Mucosa of rectum (tissue), 2 donors: ENCODE measurements at regions not wholly inside any gene's neighbourhood (a gene's known extent, or its start where the extent isn't known, plus 50 kb on each side); places are given as distances from the start of the nearest gene placed in this dataset.

Experiments used
- H3K27ac ChIP-seq, 2 donors: one replicate each; pipeline ENCODE4 v1.7.0; 2013; ENCODE audit warnings: inconsistent platforms in 2 of 2, low read depth in 2 of 2, low read length in 2 of 2
- H3K27me3 ChIP-seq, 2 donors: one replicate each; pipeline ENCODE4 v1.7.0; 2013; ENCODE audit warnings: low read length in 2 of 2; ENCODE audit not compliant: control insufficient read depth in 2 of 2, insufficient read depth in 2 of 2
- H3K36me3 ChIP-seq, 2 donors: one replicate each; pipeline ENCODE4 v1.7.0; 2013; ENCODE audit warnings: low read length in 2 of 2; ENCODE audit not compliant: control insufficient read depth in 2 of 2, insufficient read depth in 2 of 2
- H3K4me1 ChIP-seq, 2 donors: one replicate each; pipeline ENCODE4 v1.7.0; 2013; ENCODE audit warnings: low read length in 2 of 2, mild to moderate bottlenecking in 1 of 2; ENCODE audit not compliant: control insufficient read depth in 2 of 2, insufficient read depth in 2 of 2
- H3K4me3 ChIP-seq, 2 donors: one replicate each; pipeline ENCODE4 v1.7.0; 2013; ENCODE audit warnings: low read length in 2 of 2
- H3K9ac ChIP-seq, 2 donors: one replicate each; pipeline ENCODE4 v1.7.0; 2013; ENCODE audit warnings: low read length in 2 of 2, low read depth in 1 of 2, mild to moderate bottlenecking in 1 of 2
- H3K9me3 ChIP-seq, 2 donors: one replicate each; pipeline ENCODE4 v1.7.0; 2013; ENCODE audit warnings: low read length in 2 of 2; ENCODE audit not compliant: control insufficient read depth in 2 of 2
- donor health status: healthy.
- donor health status: Normal muscosa, but diverticular disease.

DNA sequence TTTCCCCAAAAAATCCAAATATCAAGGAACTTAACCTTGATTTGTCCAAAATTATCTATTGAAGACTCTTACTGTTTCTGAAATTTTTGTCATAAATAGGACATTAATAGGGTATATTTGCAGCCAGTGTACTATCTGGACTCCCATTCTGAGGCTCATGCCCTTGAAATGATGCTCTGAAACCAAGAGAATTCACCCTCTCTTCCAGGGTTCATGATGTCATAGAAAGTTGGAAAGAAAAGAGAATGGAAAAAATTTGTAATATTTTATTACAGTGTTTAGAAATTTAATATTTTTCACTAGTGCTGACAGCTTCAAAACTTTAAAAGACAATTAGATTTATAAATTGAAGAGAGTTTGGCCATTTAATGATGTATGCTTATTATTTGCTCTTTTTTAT, 712.5 kb downstream of the MCTP2 start:
- Histone ChIP-seq H3K9ac (no peak overlapping the region), H3K27ac (no peak overlapping the region)

DNA sequence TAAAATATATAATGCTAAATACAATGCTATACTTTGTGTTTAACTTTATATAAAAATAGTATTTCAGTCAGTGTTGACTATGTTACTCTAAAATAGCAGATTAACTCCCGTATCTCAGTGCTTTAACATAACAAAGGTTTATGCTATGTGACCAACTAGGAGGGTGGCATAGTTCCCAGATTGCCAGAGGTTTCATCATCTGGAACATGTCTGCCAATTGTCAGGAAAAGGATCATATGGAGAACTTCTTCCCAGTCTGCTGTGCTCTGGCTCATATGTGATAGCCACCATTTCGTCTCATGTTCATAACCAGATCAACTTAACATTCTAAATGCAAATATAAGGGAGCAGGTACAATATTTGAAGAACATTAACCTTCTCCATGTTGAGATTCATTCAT, 720.2 kb downstream of the MCTP2 start:
- Histone ChIP-seq H3K9ac (no peak overlapping the region), H3K4me1 (no peaks in the 10 kb centered on the region), H3K4me3 (no peak overlapping the region), H3K36me3 (no peaks in the 10 kb centered on the region), H3K9me3 (no peaks in the 10 kb centered on the region), H3K27me3 (no peaks in the 10 kb centered on the region), H3K27ac (no peak overlapping the region)

More for the DNA sequence above, 712.5 kb downstream of the MCTP2 start:
- Histone ChIP-seq H3K27me3 (no peaks in the 10 kb centered on the region), H3K4me1 (no peaks in the 10 kb centered on the region), H3K36me3 (no peaks in the 10 kb centered on the region), H3K9me3 (no peaks in the 10 kb centered on the region), H3K4me3 (no peak overlapping the region)

DNA sequence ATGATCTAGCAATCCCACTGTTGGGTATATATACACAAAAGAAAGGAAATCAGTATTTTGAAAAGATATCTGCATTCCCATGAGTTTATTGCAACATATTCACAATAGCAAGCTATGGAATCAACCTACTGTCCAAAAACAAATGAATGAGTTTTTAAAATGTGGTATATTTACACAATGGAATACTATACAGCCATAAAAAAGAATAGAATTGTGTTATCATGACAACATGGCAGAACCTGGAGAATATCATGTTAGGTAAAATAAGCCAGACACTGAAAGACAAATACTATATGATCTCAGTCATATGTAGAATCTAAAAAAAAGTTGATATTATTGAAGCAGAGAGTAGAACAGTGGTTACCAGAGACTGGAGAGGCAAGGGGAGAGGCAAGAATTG, 732.6 kb downstream of the MCTP2 start:
- H3K9ac ChIP-seq: no peak overlapping the region

GRCh38 chr15:94965593-94965992, 734.2 kb downstream of the MCTP2 start:
- Histone ChIP-seq H3K27ac (no peak overlapping the region), H3K4me1 (no peaks in the 10 kb centered on the region), H3K4me3 (no peak overlapping the region), H3K36me3 (no peaks in the 10 kb centered on the region), H3K9me3 (no peaks in the 10 kb centered on the region), H3K27me3 (no peaks in the 10 kb centered on the region), H3K9ac (no peak overlapping the region)

More for the DNA sequence above, 732.6 kb downstream of the MCTP2 start:
- no peaks in the 10 kb centered on the region for H3K27me3 ChIP-seq
- H3K36me3 ChIP-seq: no peaks in the 10 kb centered on the region
- H3K4me1 ChIP-seq: no peaks in the 10 kb centered on the region
- no peak overlapping the region for H3K27ac ChIP-seq
- no peaks in the 10 kb centered on the region for H3K9me3 ChIP-seq
- H3K4me3 ChIP-seq: no peak overlapping the region

- no peak overlapping the region for H3K27ac ChIP-seq
Observed at GRCh38 chr15:94968133-94968532, 736.8 kb downstream of the MCTP2 start.

DNA sequence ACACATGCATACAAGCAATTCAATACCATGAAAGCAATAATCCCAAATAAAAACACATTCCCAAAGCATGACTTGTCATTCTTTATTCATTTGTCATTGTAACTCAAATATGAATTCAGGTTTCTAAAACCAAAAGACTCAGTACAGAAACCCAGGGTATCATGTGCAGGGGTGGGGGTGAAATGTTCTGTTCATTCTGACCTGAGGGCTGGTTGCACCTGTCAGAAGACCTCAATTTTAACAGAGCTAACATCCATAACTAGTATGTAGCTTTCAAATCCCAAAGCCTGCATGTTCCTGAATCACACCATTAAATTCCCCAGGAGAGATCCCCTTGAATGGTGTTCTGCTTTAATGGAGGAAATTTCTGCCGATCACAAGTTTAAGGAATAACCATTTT, 738.7 kb downstream of the MCTP2 start:
- no peak overlapping the region for H3K4me3 ChIP-seq
- no peaks in the 10 kb centered on the region for H3K9me3 ChIP-seq
- H3K27ac ChIP-seq: no peak overlapping the region
- no peaks in the 10 kb centered on the region for H3K36me3 ChIP-seq
- no peaks in the 10 kb centered on the region for H3K4me1 ChIP-seq
- H3K27me3 ChIP-seq: no peaks in the 10 kb centered on the region
- H3K9ac ChIP-seq: no peak overlapping the region

More at GRCh38 chr15:94968133-94968532, 736.8 kb downstream of the MCTP2 start:
- no peaks in the 10 kb centered on the region for H3K36me3 ChIP-seq
- H3K4me1 ChIP-seq: no peaks in the 10 kb centered on the region
- no peaks in the 10 kb centered on the region for H3K9me3 ChIP-seq
- no peak overlapping the region for H3K4me3 ChIP-seq
- H3K9ac ChIP-seq: no peak overlapping the region
- H3K27me3 ChIP-seq: no peaks in the 10 kb centered on the region

GRCh38 chr15:94970802-94971201, 739.4 kb downstream of the MCTP2 start:
- Histone ChIP-seq H3K9me3 (no peaks in the 10 kb centered on the region), H3K4me1 (no peaks in the 10 kb centered on the region), H3K27ac (no peak overlapping the region), H3K4me3 (no peak overlapping the region), H3K9ac (no peak overlapping the region), H3K36me3 (no peaks in the 10 kb centered on the region), H3K27me3 (no peaks in the 10 kb centered on the region)

DNA sequence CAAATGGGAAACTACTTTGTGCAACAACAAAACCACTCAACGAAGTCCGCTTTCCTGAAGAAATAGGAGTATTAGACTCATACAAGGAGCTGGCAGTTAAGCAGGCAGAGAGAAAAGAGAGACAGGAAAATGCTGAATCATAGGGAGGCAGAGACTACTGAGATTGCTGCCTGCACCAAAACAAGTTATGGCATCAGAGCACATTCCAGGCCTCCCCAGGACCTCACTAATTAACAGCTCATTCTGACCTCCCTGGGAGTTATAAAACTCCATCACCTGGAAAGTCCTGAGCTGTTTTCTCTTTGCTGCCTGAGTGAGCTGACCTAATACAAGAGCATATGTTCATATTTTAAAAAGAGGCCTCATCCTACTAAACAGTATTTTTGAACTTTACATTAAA, 741.0 kb downstream of the MCTP2 start:
- H3K27ac ChIP-seq: no peak overlapping the region

GRCh38 chr15:94987085-94987484, 755.7 kb downstream of the MCTP2 start:
- Histone ChIP-seq H3K27ac (no peak overlapping the region), H3K9ac (no peak overlapping the region)

More for the DNA sequence above, 741.0 kb downstream of the MCTP2 start:
- Histone ChIP-seq H3K4me1 (no peaks in the 10 kb centered on the region), H3K36me3 (no peaks in the 10 kb centered on the region), H3K9ac (no peak overlapping the region), H3K27me3 (no peaks in the 10 kb centered on the region), H3K9me3 (no peaks in the 10 kb centered on the region), H3K4me3 (no peak overlapping the region)

DNA sequence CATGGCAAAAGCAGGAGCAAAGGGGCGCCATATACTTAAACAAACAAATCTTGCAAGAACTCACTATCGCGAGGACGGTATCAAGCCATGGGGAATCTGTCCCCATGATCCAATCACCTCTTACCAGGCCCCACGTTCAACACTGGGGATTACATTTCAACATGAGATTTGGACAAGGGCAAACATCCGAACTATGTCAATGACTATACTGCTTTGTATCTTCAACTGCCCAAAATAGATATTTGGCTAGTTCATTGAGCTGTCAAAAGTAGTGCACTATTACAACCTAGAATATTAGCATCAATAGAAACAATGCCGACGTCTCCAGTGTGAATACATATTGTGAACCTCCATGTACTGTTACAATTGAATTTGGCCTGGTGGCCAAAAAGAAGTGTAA, 760.4 kb downstream of the MCTP2 start:
- Histone ChIP-seq H3K4me3 (no peak overlapping the region), H3K9me3 (no peaks in the 10 kb centered on the region), H3K9ac (no peak overlapping the region), H3K27ac (no peak overlapping the region), H3K4me1 (no peaks in the 10 kb centered on the region), H3K36me3 (no peaks in the 10 kb centered on the region), H3K27me3 (no peaks in the 10 kb centered on the region)

More at GRCh38 chr15:94987085-94987484, 755.7 kb downstream of the MCTP2 start:
- no peak overlapping the region for H3K4me3 ChIP-seq
- H3K9me3 ChIP-seq: no peaks in the 10 kb centered on the region
- no peaks in the 10 kb centered on the region for H3K27me3 ChIP-seq
- no peaks in the 10 kb centered on the region for H3K36me3 ChIP-seq
- H3K4me1 ChIP-seq: no peaks in the 10 kb centered on the region

GRCh38 chr15:95009635-95010034, 778.3 kb downstream of the MCTP2 start:
- Histone ChIP-seq H3K4me3 (no peak overlapping the region), H3K27ac (no peak overlapping the region), H3K9me3 (no peaks in the 10 kb centered on the region), H3K4me1 (no peaks in the 10 kb centered on the region), H3K36me3 (no peaks in the 10 kb centered on the region), H3K9ac (no peak overlapping the region), H3K27me3 (no peaks in the 10 kb centered on the region)
